ENCODE measurements at regions not wholly inside any gene's neighbourhood (a gene's known extent, or its start where the extent isn't known, plus 50 kb on each side); places are given as distances from the start of the nearest gene placed in this dataset.

GRCh38 chr1:55337801-55338447, 122.8 kb upstream of the USP24 start:
- no peaks in the 10 kb centered on the region for H3K36me3 ChIP-seq (replicated peaks in 1 of 2; ENCODE audit: control insufficient read depth in 1 of 2, insufficient read depth in 2 of 2, low read length in 2 of 2)
- H2AFZ ChIP-seq (ENCODE audit: low read length): no peak overlapping the region
- no TSS peak for BruUV-seq (replicated peaks)
- no peak overlapping the region for H3K4me3 ChIP-seq (replicated peaks in 1 of 3; ENCODE audit: insufficient read depth in 1 of 3, low read depth in 2 of 3, low read length in 3 of 3)
- H3K9me3 ChIP-seq (ENCODE audit: low read length): no peaks in the 10 kb centered on the region
- H3K4me2 ChIP-seq (ENCODE audit: low read depth, low read length): no peak overlapping the region
- no peaks in the 10 kb centered on the region for H3K79me2 ChIP-seq (ENCODE audit: insufficient read depth, low read length)
- peaks cover 0 to 11% of the 10 kb centered on the region in 2 experiments; a peak in 3 of 5 replicates for H3K27me3 ChIP-seq (ENCODE audit: control insufficient read depth in 1 of 2, insufficient read depth in 2 of 2, low read length in 2 of 2)
- in situ Hi-C loops (cut with HindIII; ENCODE audit: extremely low pct_ligation_motif_present, low pct_unique_long_range_greater_than_20kb) (no loop called here), intact Hi-C loops (cut with micrococcal nuclease; ENCODE audit: unreplicated experiment) (loop anchor here (1.0 to 5.0 kb wide), 2 partner anchors 53 to 196 kb away; no protein-coding TSS in a partner anchor)
- peaks cover 13% of the 10 kb centered on the region for H3K4me1 ChIP-seq (ENCODE audit: insufficient read depth, low read length)
- POLR2A ChIA-PET: no interaction called here
- H4K20me1 ChIP-seq (ENCODE audit: insufficient read depth, low read length): no peaks in the 10 kb centered on the region
- WGBS (ENCODE audit: low lambda C conversion rate): 0% methylated on average over 5 of the region's 5 CpGs
- peak; percentile 49 for FAIRE-seq
- CTCF ChIA-PET (ENCODE audit: low intra/inter-chr PET ratio, low total read pairs): interaction anchor here (1.3 to 1.4 kb wide), 2 partner anchors 53 to 197 kb away, joined by 4 to 9 read pairs; no protein-coding TSS in a partner anchor
- peak; percentile 83 for ATAC-seq
- DNase-seq (ENCODE audit: low spot score): peak; percentile 35
- H3K9ac ChIP-seq (ENCODE audit: insufficient read depth, low read depth, low read length): no peak overlapping the region
- TF ChIP-seq PAF1 (CRISPR knock-in tag; IDR thresholded peaks at IDR 0.05) (no peak), ZNF501 (CRISPR knock-in tag; IDR thresholded peaks at IDR 0.05) (no peak), NPAS2 (CRISPR knock-in tag; IDR thresholded peaks at IDR 0.05; ENCODE audit: borderline replicate concordance) (no peak), ELF1 (CRISPR knock-in tag; IDR thresholded peaks at IDR 0.05) (peak; percentile 44; the same call in 1 of the 2 replicates), FOXA1 (IDR thresholded peaks at IDR 0.05) (no peak), FOXA1 (CRISPR knock-in tag; IDR thresholded peaks at IDR 0.05) (peak; percentile 47; the same call in 1 of the 2 replicates), STAG1 (CRISPR knock-in tag; IDR thresholded peaks at IDR 0.05) (peak; percentile 74), YEATS2 (CRISPR knock-in tag; IDR thresholded peaks at IDR 0.05; ENCODE audit: borderline replicate concordance) (no peak), ZNF530 (CRISPR knock-in tag; IDR thresholded peaks at IDR 0.05; ENCODE audit: low read depth) (no peak), RAD51 (IDR thresholded peaks at IDR 0.05; ENCODE audit: borderline replicate concordance) (no peak), RFX5 (IDR thresholded peaks at IDR 0.05; ENCODE audit: low read depth, low read length) (0 out of 2 replicates have a peak, but pooled peaks have one; percentile 47), ELF3 (CRISPR knock-in tag; IDR thresholded peaks at IDR 0.05) (peak; percentile 62), RAD21 (CRISPR knock-in tag; IDR thresholded peaks at IDR 0.05) (peak; percentile 50; the same call in 1 of the 2 replicates), FOXA3 (CRISPR knock-in tag; IDR thresholded peaks at IDR 0.05) (0 out of 2 replicates have a peak, but pooled peaks have one; percentile 9), CTCF (CRISPR knock-in tag; IDR thresholded peaks at IDR 0.05) (peak; percentile 77), SMC3 (IDR thresholded peaks at IDR 0.05; ENCODE audit: low read length) (peak; percentile 62; the same call in 1 of the 2 replicates)
- H3K27ac ChIP-seq (ENCODE audit: extremely low read length, insufficient read depth, low read length): no peak overlapping the region
